ENCODE measurements at regions not wholly inside any gene's neighbourhood (a gene's known extent, or its start where the extent isn't known, plus 50 kb on each side); places are given as distances from the start of the nearest gene placed in this dataset.
A peak's percentile ranks its signal among the peaks of the same experiment; 100 is the strongest.

DNA sequence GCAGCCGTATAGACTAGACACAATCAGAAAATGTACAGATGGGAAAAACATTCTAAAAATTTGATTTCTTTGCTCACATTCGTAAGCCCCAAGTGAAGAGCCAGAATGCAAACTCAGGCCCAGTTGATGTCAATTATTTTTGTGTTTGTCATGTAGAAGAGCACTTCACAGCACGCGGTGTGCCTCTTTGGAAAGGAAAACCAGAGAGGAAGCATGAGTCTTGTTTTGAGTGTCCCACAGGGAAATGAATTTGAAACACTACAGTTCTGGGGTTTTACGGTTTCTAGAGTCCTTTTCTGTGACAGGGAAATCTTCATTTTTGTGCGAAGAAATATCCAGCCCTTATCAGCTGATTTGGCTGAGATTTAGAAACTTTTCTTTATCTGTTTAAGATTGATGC, 554.6 kb upstream of the BOD1L1 start:
- H3K4me1 Mint-ChIP-seq = peaks cover 12% of the 10 kb centered on the region
- H3K27me3 Mint-ChIP-seq = no peaks in the 10 kb centered on the region
- H3K4me3 Mint-ChIP-seq = no peak overlapping the region
- peaks cover 8% of the 10 kb centered on the region for H3K9me3 Mint-ChIP-seq
- no peak for DNase-seq (ENCODE audit: low spot score in 2 of 2)
- H3K27ac Mint-ChIP-seq (ENCODE audit: low read depth) = no peak overlapping the region
- no peak for ATAC-seq (replicated peaks; ENCODE audit: extremely low read depth, poor library complexity, severe bottlenecking)
- no peaks in the 10 kb centered on the region for H3K36me3 Mint-ChIP-seq (ENCODE audit: insufficient read depth)

GRCh38 chr4:14184265-14184664, 556.7 kb upstream of the BOD1L1 start:
- ATAC-seq (replicated peaks; ENCODE audit: extremely low read depth, poor library complexity, severe bottlenecking) (no peak), DNase-seq (ENCODE audit: low spot score in 2 of 2) (no peak)
- Mint-ChIP-seq H3K36me3 (ENCODE audit: insufficient read depth) (no peaks in the 10 kb centered on the region), H3K4me1 (no peaks in the 10 kb centered on the region), H3K9me3 (peaks cover 5% of the 10 kb centered on the region), H3K27ac (ENCODE audit: low read depth) (peak overlapping the region; percentile 6), H3K27me3 (no peaks in the 10 kb centered on the region), H3K4me3 (no peak overlapping the region)

DNA sequence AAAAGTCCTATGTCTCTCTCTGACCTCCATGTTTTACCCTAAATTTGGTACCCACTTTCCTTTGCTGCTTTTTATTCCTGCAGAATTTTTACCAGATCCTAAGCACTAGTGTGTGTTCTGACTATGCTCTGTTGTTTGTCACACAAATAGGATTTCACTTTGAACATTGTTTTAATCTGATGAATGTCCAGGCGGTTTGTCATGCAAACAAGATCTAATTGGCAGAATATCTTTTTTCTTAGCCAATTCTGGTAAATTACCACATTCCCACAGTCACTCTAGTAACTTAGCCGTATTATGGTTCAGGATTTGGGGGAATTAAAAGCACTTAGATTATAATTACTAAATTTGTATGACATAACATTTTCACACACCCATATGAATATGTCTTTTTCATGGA, 557.2 kb upstream of the BOD1L1 start:
- no peaks in the 10 kb centered on the region for H3K36me3 Mint-ChIP-seq (ENCODE audit: insufficient read depth)
- no peak overlapping the region for H3K4me3 Mint-ChIP-seq
- peak overlapping the region; percentile 6 for H3K27ac Mint-ChIP-seq (ENCODE audit: low read depth)
- ATAC-seq (replicated peaks; ENCODE audit: extremely low read depth, poor library complexity, severe bottlenecking) (no peak), DNase-seq (ENCODE audit: low spot score in 2 of 2) (no peak)
- peaks cover 5% of the 10 kb centered on the region for H3K9me3 Mint-ChIP-seq
- no peaks in the 10 kb centered on the region for H3K27me3 Mint-ChIP-seq
- H3K4me1 Mint-ChIP-seq = no peaks in the 10 kb centered on the region

DNA sequence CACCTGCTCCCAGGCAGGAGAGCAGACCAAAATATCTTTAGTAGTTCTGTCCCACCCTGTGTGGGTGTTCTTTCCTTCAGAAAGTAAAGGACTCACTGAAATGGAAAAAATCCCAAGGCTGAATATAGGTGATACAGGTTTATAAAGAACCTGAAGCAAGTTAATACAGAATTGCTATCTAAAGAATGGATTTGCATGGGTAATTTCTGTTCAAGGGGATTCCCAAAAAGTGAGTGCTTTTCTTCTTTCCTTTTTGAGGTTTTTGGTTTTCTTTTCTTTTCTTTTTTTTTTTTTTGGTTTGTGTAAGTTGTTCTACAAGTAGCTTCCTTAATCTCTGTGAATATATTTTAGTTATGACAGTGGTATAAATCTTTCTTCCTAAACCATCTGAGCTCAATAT, 560.7 kb upstream of the BOD1L1 start:
- no peak overlapping the region for H3K4me3 Mint-ChIP-seq
- no peaks in the 10 kb centered on the region for H3K27me3 Mint-ChIP-seq
- no peaks in the 10 kb centered on the region for H3K4me1 Mint-ChIP-seq
- H3K9me3 Mint-ChIP-seq = no peaks in the 10 kb centered on the region
- no peak overlapping the region for H3K27ac Mint-ChIP-seq (ENCODE audit: low read depth)
- no peaks in the 10 kb centered on the region for H3K36me3 Mint-ChIP-seq (ENCODE audit: insufficient read depth)
- ATAC-seq (replicated peaks; ENCODE audit: extremely low read depth, poor library complexity, severe bottlenecking) (no peak), DNase-seq (ENCODE audit: low spot score in 2 of 2) (no peak)

- no peak overlapping the region for H3K27ac Mint-ChIP-seq (ENCODE audit: low read depth)
- no peaks in the 10 kb centered on the region for H3K4me1 Mint-ChIP-seq
- no peaks in the 10 kb centered on the region for H3K36me3 Mint-ChIP-seq (ENCODE audit: insufficient read depth)
- no peak for DNase-seq (ENCODE audit: low spot score in 2 of 2)
- no peak for ATAC-seq (replicated peaks; ENCODE audit: extremely low read depth, poor library complexity, severe bottlenecking)
- peaks cover 6% of the 10 kb centered on the region for H3K9me3 Mint-ChIP-seq
- H3K4me3 Mint-ChIP-seq = no peak overlapping the region
- no peaks in the 10 kb centered on the region for H3K27me3 Mint-ChIP-seq
Measured at GRCh38 chr4:14193601-14194000, 566.1 kb upstream of the BOD1L1 start.

DNA sequence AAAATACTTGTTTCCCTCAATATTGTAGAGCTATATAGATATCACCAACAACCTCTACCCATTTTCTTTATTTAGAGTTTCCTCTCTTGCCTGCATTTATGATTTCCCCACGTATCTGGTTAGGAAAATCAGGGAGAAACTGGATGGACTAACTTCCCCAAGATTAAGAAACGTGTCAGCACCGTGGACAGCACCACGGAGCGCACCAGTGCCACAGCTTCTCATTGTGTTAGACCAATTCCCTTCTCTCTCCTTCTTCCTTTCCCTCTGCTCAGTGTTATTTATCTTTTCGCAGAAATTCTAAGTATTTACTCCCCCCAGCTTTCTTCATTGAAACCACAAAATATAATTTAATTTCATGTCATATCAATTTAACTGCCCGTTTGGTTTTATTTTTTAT, 568.6 kb upstream of the BOD1L1 start:
- Mint-ChIP-seq H3K4me1 (no peaks in the 10 kb centered on the region), H3K36me3 (ENCODE audit: insufficient read depth) (no peaks in the 10 kb centered on the region), H3K27ac (ENCODE audit: low read depth) (no peak overlapping the region), H3K27me3 (no peaks in the 10 kb centered on the region), H3K4me3 (no peak overlapping the region), H3K9me3 (peaks cover 6% of the 10 kb centered on the region)
- DNase-seq (ENCODE audit: low spot score in 2 of 2) (no peak), ATAC-seq (replicated peaks; ENCODE audit: extremely low read depth, poor library complexity, severe bottlenecking) (no peak)

- no peaks in the 10 kb centered on the region for H3K36me3 Mint-ChIP-seq (ENCODE audit: insufficient read depth)
- no peak for ATAC-seq (replicated peaks; ENCODE audit: extremely low read depth, poor library complexity, severe bottlenecking)
- H3K4me3 Mint-ChIP-seq = no peak overlapping the region
- no peaks in the 10 kb centered on the region for H3K9me3 Mint-ChIP-seq
- H3K27me3 Mint-ChIP-seq = no peaks in the 10 kb centered on the region
- no peaks in the 10 kb centered on the region for H3K4me1 Mint-ChIP-seq
- H3K27ac Mint-ChIP-seq (ENCODE audit: low read depth) = no peak overlapping the region
- DNase-seq (ENCODE audit: low spot score in 2 of 2) = no peak
Measured at GRCh38 chr4:14215116-14215770, 587.7 kb upstream of the BOD1L1 start.

DNA sequence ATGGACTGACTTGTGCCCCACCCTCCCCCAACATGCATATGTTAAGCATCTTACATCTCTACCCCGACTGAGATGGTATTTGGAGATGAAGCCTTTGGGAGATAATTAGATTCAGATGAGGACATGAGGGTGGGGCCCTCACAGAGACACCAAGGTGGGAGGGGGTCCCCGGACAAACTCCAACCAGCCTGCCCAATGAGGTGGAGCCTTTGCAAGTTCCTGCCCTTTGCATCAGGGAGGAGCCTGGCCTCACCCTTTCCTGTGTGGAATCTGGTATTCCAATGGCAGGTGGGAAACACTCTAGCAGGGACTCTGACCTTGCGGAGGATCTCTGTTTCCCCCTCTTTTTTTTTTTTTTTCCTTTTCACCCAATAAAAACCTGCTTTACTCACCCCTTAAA, 589.9 kb upstream of the BOD1L1 start:
- H3K4me3 Mint-ChIP-seq = no peak overlapping the region
- DNase-seq (ENCODE audit: low spot score in 2 of 2) = no peak
- ATAC-seq (replicated peaks; ENCODE audit: extremely low read depth, poor library complexity, severe bottlenecking) = no peak
- no peak overlapping the region for H3K27ac Mint-ChIP-seq (ENCODE audit: low read depth)
- H3K4me1 Mint-ChIP-seq = no peaks in the 10 kb centered on the region
- no peaks in the 10 kb centered on the region for H3K9me3 Mint-ChIP-seq
- H3K36me3 Mint-ChIP-seq (ENCODE audit: insufficient read depth) = no peaks in the 10 kb centered on the region
- H3K27me3 Mint-ChIP-seq = no peaks in the 10 kb centered on the region

GRCh38 chr4:14218641-14219040, 591.1 kb upstream of the BOD1L1 start:
- H3K4me3 Mint-ChIP-seq = no peak overlapping the region
- H3K4me1 Mint-ChIP-seq = no peaks in the 10 kb centered on the region
- no peak for DNase-seq (ENCODE audit: low spot score in 2 of 2)
- no peaks in the 10 kb centered on the region for H3K27me3 Mint-ChIP-seq
- H3K36me3 Mint-ChIP-seq (ENCODE audit: insufficient read depth) = no peaks in the 10 kb centered on the region
- no peaks in the 10 kb centered on the region for H3K9me3 Mint-ChIP-seq
- no peak for ATAC-seq (replicated peaks; ENCODE audit: extremely low read depth, poor library complexity, severe bottlenecking)
- no peak overlapping the region for H3K27ac Mint-ChIP-seq (ENCODE audit: low read depth)

DNA sequence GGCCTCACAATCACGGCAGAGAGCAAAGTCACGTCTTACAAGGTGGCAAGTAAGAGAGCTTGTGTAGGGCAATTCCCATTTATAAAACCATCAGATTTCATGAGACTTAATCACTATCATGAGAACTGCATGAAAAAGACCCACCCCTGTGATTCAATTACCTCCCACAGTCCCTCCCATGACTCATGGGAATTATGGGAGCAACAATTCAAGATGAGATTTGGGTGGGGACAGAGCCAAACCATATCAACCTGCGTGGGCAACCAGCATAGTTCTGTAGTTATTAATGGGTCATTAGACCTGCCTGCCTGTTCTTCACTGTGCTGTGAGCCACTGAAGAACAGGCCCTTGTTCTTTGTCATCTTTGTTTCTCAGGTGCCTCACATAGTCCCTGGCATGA, 593.7 kb upstream of the BOD1L1 start:
- H3K4me3 Mint-ChIP-seq = no peak overlapping the region
- no peaks in the 10 kb centered on the region for H3K36me3 Mint-ChIP-seq (ENCODE audit: insufficient read depth)
- ATAC-seq (replicated peaks; ENCODE audit: extremely low read depth, poor library complexity, severe bottlenecking) (no peak), DNase-seq (ENCODE audit: low spot score in 2 of 2) (no peak)
- no peak overlapping the region for H3K27ac Mint-ChIP-seq (ENCODE audit: low read depth)
- H3K4me1 Mint-ChIP-seq = no peaks in the 10 kb centered on the region
- no peaks in the 10 kb centered on the region for H3K9me3 Mint-ChIP-seq
- H3K27me3 Mint-ChIP-seq = no peaks in the 10 kb centered on the region

DNA sequence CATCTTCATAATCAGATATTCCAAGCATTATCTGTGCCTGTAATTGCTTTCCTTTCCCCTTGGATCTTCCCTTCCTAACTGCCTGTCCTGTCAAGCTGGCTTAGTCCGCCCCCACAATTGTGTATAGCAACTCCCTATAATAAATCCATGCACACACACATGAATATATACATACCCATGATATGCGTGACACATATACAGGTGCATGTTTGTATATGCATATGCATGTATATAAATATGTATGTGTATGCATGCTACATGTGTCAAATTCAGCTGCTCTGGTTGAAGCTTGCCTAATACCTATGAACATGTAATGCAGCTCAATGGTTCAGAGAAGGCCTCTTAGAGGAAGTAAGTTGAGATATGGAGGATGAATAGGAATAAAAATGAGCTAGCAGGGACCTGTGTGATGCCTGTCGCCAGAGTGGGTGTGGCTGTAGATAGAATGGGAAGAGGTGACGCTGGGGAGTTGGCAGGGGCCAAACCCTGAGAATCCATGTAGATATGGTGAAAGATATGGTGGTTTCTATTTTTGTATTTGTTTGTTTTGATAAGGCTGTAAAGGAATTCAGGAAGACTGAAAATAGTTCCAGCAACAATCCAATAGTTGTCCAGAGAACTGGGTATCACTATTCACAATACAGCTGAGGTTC, 595.0 kb upstream of the BOD1L1 start:
- ATAC-seq (replicated peaks; ENCODE audit: extremely low read depth, poor library complexity, severe bottlenecking) = no peak
- Mint-ChIP-seq H3K27ac (ENCODE audit: low read depth) (no peak overlapping the region), H3K4me1 (no peaks in the 10 kb centered on the region), H3K36me3 (ENCODE audit: insufficient read depth) (no peaks in the 10 kb centered on the region), H3K27me3 (no peaks in the 10 kb centered on the region), H3K9me3 (no peaks in the 10 kb centered on the region), H3K4me3 (no peak overlapping the region)
- DNase-seq (ENCODE audit: low spot score in 2 of 2) = no peak

DNA sequence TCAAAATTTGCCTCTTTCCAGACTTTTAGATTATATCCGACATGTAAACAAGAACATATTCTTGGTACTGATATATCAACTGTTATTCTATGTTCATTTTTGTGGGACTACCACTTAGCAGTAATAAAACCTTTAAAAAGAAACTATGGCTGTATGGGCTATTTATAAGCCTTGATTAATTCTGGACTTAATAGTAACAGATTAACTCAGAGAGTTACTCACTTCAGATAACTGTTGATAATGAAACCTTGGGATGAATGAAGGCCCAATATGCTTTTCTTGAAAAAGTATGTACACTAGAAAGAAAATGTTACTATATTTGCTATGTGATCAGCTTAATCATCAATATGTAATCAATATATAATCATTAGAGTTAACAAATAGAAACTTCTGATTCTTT, 595.9 kb upstream of the BOD1L1 start:
- H3K4me3 Mint-ChIP-seq = no peak overlapping the region
- H3K4me1 Mint-ChIP-seq = no peaks in the 10 kb centered on the region
- no peak overlapping the region for H3K27ac Mint-ChIP-seq (ENCODE audit: low read depth)
- H3K36me3 Mint-ChIP-seq (ENCODE audit: insufficient read depth) = no peaks in the 10 kb centered on the region
- no peak for DNase-seq (ENCODE audit: low spot score in 2 of 2)
- H3K27me3 Mint-ChIP-seq = no peaks in the 10 kb centered on the region
- H3K9me3 Mint-ChIP-seq = no peaks in the 10 kb centered on the region
- ATAC-seq (replicated peaks; ENCODE audit: extremely low read depth, poor library complexity, severe bottlenecking) = no peak

DNA sequence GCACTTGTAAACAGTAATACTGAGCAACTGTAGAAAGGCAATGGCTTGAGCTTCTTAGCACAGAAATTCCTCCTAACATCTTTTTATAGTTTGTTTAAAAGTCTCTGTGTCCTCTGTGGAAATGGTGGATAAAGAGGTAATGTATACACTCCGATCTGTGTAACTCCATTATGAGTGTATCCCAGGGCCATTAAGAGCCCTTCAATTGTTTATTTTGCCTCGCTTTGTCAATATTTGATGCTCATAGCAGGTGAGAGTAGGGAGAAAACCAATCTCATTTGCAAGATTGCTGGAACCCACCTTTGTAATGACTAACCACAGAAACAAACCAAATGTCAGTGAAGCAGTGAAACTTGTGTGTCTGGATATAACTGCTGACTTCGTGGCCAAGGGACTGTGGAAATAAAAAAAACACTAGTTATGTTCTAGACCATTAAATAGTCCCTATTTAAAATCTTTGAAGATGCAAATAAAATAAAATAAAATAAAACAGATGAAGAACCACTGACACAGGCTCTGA, 598.2 kb upstream of the BOD1L1 start:
- H3K4me1 Mint-ChIP-seq = no peaks in the 10 kb centered on the region
- H3K36me3 Mint-ChIP-seq (ENCODE audit: insufficient read depth) = no peaks in the 10 kb centered on the region

More for the DNA sequence above, 598.2 kb upstream of the BOD1L1 start:
- ATAC-seq (replicated peaks; ENCODE audit: extremely low read depth, poor library complexity, severe bottlenecking) (no peak), DNase-seq (ENCODE audit: low spot score in 2 of 2) (no peak)
- no peak overlapping the region for H3K4me3 Mint-ChIP-seq
- no peaks in the 10 kb centered on the region for H3K9me3 Mint-ChIP-seq
- H3K27ac Mint-ChIP-seq (ENCODE audit: low read depth) = no peak overlapping the region
- no peaks in the 10 kb centered on the region for H3K27me3 Mint-ChIP-seq

Measured in central memory CD8-positive, alpha-beta T cell (primary cell).